ENCODE measurements at regions not wholly inside any gene's neighbourhood (a gene's known extent, or its start where the extent isn't known, plus 50 kb on each side); places are given as distances from the start of the nearest gene placed in this dataset.

- TF ChIP-seq CHD2 (IDR thresholded peaks at IDR 0.05; ENCODE audit: low read length, partially characterized antibody) (no peak), BHLHE40 (IDR thresholded peaks at IDR 0.05; ENCODE audit: low read depth, low read length) (no peak), CTCF (IDR thresholded peaks at IDR 0.05) (no peak), POLR2A (IDR thresholded peaks at IDR 0.05; ENCODE audit: low read length) (no peak), PHF8 (IDR thresholded peaks at IDR 0.05; ENCODE audit: borderline replicate concordance, low read depth) (no peak), ELK1 (IDR thresholded peaks at IDR 0.05; ENCODE audit: low read depth, low read length) (no peak)
These were observed 339.2 kb downstream of the TMA16 start for GRCh38 chr4:163833669-163834068.

All from A549 (cell line).